Caco-2 (cell line): ENCODE measurements at regions not wholly inside any gene's neighbourhood (a gene's known extent, or its start where the extent isn't known, plus 50 kb on each side); places are given as distances from the start of the nearest gene placed in this dataset.
A peak's percentile ranks its signal among the peaks of the same experiment; 100 is the strongest.

Experiments
- BruUV-seq: library from RNA; stranded (reverse); fragments of 400-500 nt; replicated peaks from 2 replicates; lab custom pipeline; 2021; lab: Mats Ljungman, UMichigan
- CTCF ChIA-PET: fragments of 300-600 bp; sonication (Branson Sonifier 250); formaldehyde crosslinking; loops from one replicate; lab custom pipeline; 2022; ENCODE audit warnings: antibody characterized with exemption; lab: Charles Lee
- POLR2A ChIA-PET: fragments of 300-600 bp; sonication (Branson Sonifier 250); formaldehyde crosslinking; loops from one replicate; lab custom pipeline; 2022; ENCODE audit warnings: antibody characterized with exemption; lab: Charles Lee
- DNase-seq, 2 experiments: peaks; one replicate each; pipeline versions ENCODE4 v3.0.0 to v3.0.0-alpha.2; 2020 to 2022
- H3K27me3 ChIP-seq: replicated peaks from 2 replicates; pipeline ENCODE4 v1.6.0; 2011; ENCODE audit warnings: low read length; ENCODE audit not compliant: control insufficient read depth, insufficient read depth
- H3K36me3 ChIP-seq: 2 replicates; pipeline ENCODE4 v1.5.1; 2011; ENCODE audit warnings: low read length; ENCODE audit not compliant: control insufficient read depth, insufficient read depth
- H3K4me1 ChIP-seq: fragments of 250-450 bp; sonication (Bioruptor Pico); 2 replicates; pipeline ENCODE4 v1.5.1; 2020; ENCODE audit warnings: mild to moderate bottlenecking
- H3K4me3 ChIP-seq: 2 replicates; pipeline ENCODE4 v1.5.1; 2011; ENCODE audit warnings: low read depth, mild to moderate bottlenecking, control low read depth, low read length
- H3K9me3 ChIP-seq: fragments of 250-450 bp; sonication (Bioruptor Pico); 2 replicates; pipeline ENCODE4 v1.5.1; 2020; ENCODE audit warnings: mild to moderate bottlenecking, moderate library complexity
- H3K27ac Mint-ChIP-seq: one replicate; pipeline ENCODE4 v1.8.0; 2022; ENCODE audit warnings: mixed read lengths; ENCODE audit not compliant: unreplicated experiment
- H3K27me3 Mint-ChIP-seq: one replicate; pipeline ENCODE4 v1.8.0; 2022; ENCODE audit warnings: mixed read lengths; ENCODE audit not compliant: insufficient read depth, unreplicated experiment
- H3K36me3 Mint-ChIP-seq: one replicate; pipeline ENCODE4 v1.8.0; 2022; ENCODE audit warnings: mild to moderate bottlenecking, mixed read lengths; ENCODE audit not compliant: insufficient read depth, unreplicated experiment
- H3K4me1 Mint-ChIP-seq: one replicate; pipeline ENCODE4 v1.8.0; 2022; ENCODE audit warnings: low read depth, mixed read lengths; ENCODE audit not compliant: unreplicated experiment
- H3K4me3 Mint-ChIP-seq: one replicate; pipeline ENCODE4 v1.8.0; 2022; ENCODE audit warnings: mild to moderate bottlenecking, moderate library complexity, mixed read lengths; ENCODE audit not compliant: unreplicated experiment
- H3K9me3 Mint-ChIP-seq: one replicate; pipeline ENCODE4 v1.8.0; 2022; ENCODE audit warnings: mixed read lengths; ENCODE audit not compliant: unreplicated experiment
- intact Hi-C: fragments of 100-400 bp; cut with micrococcal nuclease; formaldehyde crosslinking; loops from one replicate; pipeline ENCODE4 v1.10.0; 2022; ENCODE audit not compliant: unreplicated experiment
- TF ChIP-seq, protein P1 (sequence below), 2 experiments: fragments of 200-600 bp in 1 of 2; IDR thresholded peaks; 1 replicate in 1 of 2; 2 replicates in 1 of 2; pipeline versions ENCODE4 v1.5.1 to v1.8.0; 2011 to 2022; ENCODE audit warnings: antibody characterized with exemption in 1 of 2, control low read depth in 1 of 2, inconsistent platforms in 1 of 2, low read depth in 1 of 2, low read length in 1 of 2, mild to moderate bottlenecking in 1 of 2, moderate library complexity in 1 of 2; ENCODE audit not compliant: insufficient read depth in 1 of 2, severe bottlenecking in 1 of 2, unreplicated experiment in 1 of 2

DNA sequence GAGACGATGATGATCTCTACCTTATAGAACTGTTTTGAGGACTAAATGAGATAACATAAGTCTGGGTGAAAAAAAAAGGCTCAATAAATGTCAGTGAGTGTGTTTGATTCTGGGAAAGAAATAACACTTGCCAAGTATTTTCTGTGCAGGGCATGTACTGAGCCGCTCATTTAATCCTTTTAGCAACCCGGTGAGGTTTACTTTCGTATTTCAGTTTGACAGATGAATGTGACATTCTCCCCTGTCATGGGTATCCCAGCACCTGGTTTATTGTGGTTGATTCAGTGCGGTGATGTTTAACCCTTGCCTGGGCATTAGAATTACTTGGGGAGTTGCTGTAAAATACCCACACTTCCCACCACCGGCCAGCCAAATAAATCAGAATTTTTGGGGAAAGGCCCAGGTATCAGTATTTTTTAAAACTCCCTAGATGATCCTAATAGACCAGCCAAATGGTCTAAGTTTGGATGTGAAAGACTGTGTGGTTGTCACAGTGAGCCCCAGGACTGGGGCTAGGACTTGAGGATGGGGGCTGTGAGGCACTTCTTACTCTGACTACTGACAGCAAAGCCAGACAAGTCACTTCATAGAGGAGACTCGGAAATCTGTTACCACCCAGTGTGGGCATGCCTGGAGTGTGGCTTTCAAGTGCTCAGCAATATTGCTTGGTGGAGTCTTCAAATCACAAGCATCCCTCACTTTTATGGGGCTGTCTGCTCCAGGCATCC, 100.2 kb upstream of the KCNG1 start:
- ChIA-PET POLR2A (interaction anchor here (0.6 kb wide), 1 partner anchor 101 kb away, joined by 5 read pairs; no protein-coding TSS in a partner anchor), CTCF (no interaction called here)
- Mint-ChIP-seq H3K4me1 (peaks cover 7% of the 10 kb centered on the region), H3K27ac (no peak overlapping the region), H3K36me3 (no peaks in the 10 kb centered on the region), H3K27me3 (peaks cover 19% of the 10 kb centered on the region), H3K4me3 (no peak overlapping the region), H3K9me3 (no peaks in the 10 kb centered on the region)
- Histone ChIP-seq H3K4me1 (no peaks in the 10 kb centered on the region), H3K36me3 (no peaks in the 10 kb centered on the region), H3K4me3 (no peak overlapping the region), H3K9me3 (no peaks in the 10 kb centered on the region), H3K27me3 (peaks cover 2% of the 10 kb centered on the region)
- BruUV-seq, result no TSS peak
- TF ChIP-seq, protein P1, sequence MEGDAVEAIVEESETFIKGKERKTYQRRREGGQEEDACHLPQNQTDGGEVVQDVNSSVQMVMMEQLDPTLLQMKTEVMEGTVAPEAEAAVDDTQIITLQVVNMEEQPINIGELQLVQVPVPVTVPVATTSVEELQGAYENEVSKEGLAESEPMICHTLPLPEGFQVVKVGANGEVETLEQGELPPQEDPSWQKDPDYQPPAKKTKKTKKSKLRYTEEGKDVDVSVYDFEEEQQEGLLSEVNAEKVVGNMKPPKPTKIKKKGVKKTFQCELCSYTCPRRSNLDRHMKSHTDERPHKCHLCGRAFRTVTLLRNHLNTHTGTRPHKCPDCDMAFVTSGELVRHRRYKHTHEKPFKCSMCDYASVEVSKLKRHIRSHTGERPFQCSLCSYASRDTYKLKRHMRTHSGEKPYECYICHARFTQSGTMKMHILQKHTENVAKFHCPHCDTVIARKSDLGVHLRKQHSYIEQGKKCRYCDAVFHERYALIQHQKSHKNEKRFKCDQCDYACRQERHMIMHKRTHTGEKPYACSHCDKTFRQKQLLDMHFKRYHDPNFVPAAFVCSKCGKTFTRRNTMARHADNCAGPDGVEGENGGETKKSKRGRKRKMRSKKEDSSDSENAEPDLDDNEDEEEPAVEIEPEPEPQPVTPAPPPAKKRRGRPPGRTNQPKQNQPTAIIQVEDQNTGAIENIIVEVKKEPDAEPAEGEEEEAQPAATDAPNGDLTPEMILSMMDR (IDR thresholded peaks at IDR 0.05; ENCODE audit: insufficient read depth in 1 of 2, low read depth in 1 of 2, low read length in 1 of 2, severe bottlenecking in 1 of 2, unreplicated experiment in 1 of 2), result no peak
- DNase-seq, result peak in 1 of 2 experiments; percentile 17
- intact Hi-C loops, result no loop called here

DNA sequence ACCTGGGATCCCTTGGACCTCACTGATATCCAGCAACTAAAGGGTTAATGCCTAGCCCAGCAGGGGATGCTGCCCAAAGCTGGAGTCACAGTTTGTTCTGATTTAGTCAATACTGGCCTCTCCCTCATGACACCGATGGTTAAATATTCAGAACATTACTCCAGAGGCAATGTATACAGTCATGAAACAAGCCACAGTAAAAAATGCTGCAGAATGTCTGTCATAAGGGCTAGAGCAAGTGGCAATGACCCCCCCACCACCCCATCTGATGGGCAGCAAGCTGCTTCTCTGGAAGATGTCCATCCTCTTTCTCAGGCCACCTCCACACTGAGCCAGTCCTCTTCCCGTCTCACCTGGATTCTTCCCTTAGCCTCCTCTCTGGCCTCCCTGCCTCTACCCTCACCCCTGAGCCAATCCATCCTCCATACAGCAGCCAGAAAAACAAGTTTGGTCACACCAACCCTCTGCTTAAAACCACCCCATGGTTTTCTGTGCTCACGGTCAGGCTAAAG, 99.0 kb upstream of the KCNG1 start:
- ChIA-PET CTCF (no interaction called here), POLR2A (no interaction called here)
- TF ChIP-seq, protein P1 (IDR thresholded peaks at IDR 0.05; ENCODE audit: insufficient read depth in 1 of 2, low read depth in 1 of 2, low read length in 1 of 2, severe bottlenecking in 1 of 2, unreplicated experiment in 1 of 2), result no peak
- Mint-ChIP-seq H3K4me3 (no peak overlapping the region), H3K9me3 (no peaks in the 10 kb centered on the region), H3K4me1 (peaks cover 7% of the 10 kb centered on the region), H3K36me3 (no peaks in the 10 kb centered on the region), H3K27me3 (peaks cover 19% of the 10 kb centered on the region), H3K27ac (no peak overlapping the region)
- H3K27me3 ChIP-seq, result no peaks in the 10 kb centered on the region; the same call in 1 of the 2 replicates
- no peaks in the 10 kb centered on the region for H3K9me3 ChIP-seq
- no peak overlapping the region for H3K4me3 ChIP-seq
- DNase-seq, result peak in 1 of 2 experiments; percentile 50
- no peaks in the 10 kb centered on the region for H3K4me1 ChIP-seq
- intact Hi-C loops, result no loop called here
- BruUV-seq, result no TSS peak
- H3K36me3 ChIP-seq, result no peaks in the 10 kb centered on the region

DNA sequence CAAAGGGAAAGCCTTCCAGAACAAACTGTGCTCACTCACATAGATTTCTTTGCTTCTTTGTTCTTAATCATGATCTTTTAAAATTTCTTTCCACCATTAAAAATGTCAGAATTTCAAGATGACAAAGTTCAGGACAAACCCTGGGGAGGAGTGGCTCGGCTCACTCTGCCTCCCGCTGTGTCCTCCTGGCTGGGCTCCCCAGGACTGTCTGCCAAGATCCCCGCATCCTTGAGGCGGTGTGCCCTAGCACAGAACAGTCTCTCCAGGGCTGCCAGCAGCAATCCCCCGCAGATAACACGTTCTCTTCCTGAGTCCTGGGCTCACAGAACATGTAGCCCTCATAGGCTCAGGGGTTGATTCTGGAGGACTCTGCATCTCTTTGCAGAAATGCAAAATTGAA, 98.4 kb upstream of the KCNG1 start:
- intact Hi-C loops, result no loop called here
- H3K36me3 Mint-ChIP-seq, result no peaks in the 10 kb centered on the region
- no peaks in the 10 kb centered on the region for H3K9me3 Mint-ChIP-seq
- H3K4me1 Mint-ChIP-seq, result peaks cover 7% of the 10 kb centered on the region
- Histone ChIP-seq H3K9me3 (no peaks in the 10 kb centered on the region), H3K4me1 (no peaks in the 10 kb centered on the region), H3K36me3 (no peaks in the 10 kb centered on the region), H3K4me3 (no peak overlapping the region), H3K27me3 (no peaks in the 10 kb centered on the region; the same call in 1 of the 2 replicates)
- BruUV-seq, result no TSS peak
- no peak overlapping the region for H3K27ac Mint-ChIP-seq
- ChIA-PET CTCF (no interaction called here), POLR2A (no interaction called here)
- TF ChIP-seq, protein P1 (IDR thresholded peaks at IDR 0.05; ENCODE audit: insufficient read depth in 1 of 2, low read depth in 1 of 2, low read length in 1 of 2, severe bottlenecking in 1 of 2, unreplicated experiment in 1 of 2), result no peak
- H3K27me3 Mint-ChIP-seq, result peaks cover 15% of the 10 kb centered on the region
- H3K4me3 Mint-ChIP-seq, result no peak overlapping the region
- no peak for DNase-seq
